ENCODE measurements at regions not wholly inside any gene's neighbourhood (a gene's known extent, or its start where the extent isn't known, plus 50 kb on each side); places are given as distances from the start of the nearest gene placed in this dataset.

DNA sequence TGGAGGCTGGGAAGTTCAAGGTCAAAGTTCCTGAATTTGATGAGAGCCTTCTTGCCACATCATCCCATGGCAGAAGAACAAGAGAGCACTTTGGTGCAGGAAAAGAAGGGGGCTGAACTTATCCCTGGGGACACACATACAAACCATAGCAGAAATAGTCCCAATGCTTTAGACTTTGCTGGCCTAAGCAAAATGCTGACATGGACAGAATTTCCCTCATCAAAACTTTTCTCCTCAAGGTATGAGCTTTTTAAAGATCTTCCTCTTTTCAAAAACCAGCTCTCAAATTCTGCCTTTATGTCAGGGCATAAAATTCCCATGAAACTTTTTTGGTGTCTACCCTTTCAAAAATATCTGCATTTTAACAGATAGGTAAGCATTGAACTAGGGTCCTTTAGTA, 341.8 kb upstream of the SMARCA2 start:
- Histone ChIP-seq H3K36me3 (replicated peaks in 1 of 2; ENCODE audit: control insufficient read depth in 1 of 2, insufficient read depth in 2 of 2, low read length in 1 of 2) (no peaks in the 10 kb centered on the region), H3K4me1 (ENCODE audit: control insufficient read depth in 1 of 2, insufficient read depth in 2 of 2, low read depth in 1 of 2, low read length in 1 of 2) (no peaks in the 10 kb centered on the region), H3K27ac (ENCODE audit: low read depth in 2 of 2, low read length in 1 of 2) (no peak overlapping the region), H4K20me1 (ENCODE audit: insufficient read depth) (no peaks in the 10 kb centered on the region), H3K9me2 (no peaks in the 10 kb centered on the region), H3K4me2 (no peak overlapping the region), H3K4me3 (ENCODE audit: low read depth in 2 of 2, low read length in 1 of 2) (no peak overlapping the region), H3K9ac (no peak overlapping the region), H3K79me2 (ENCODE audit: insufficient read depth) (no peaks in the 10 kb centered on the region), H3K9me3 (no peaks in the 10 kb centered on the region), H2AFZ (ENCODE audit: low read depth) (no peak overlapping the region), H3K27me3 (ENCODE audit: insufficient read depth) (no peaks in the 10 kb centered on the region), H3F3A (replicated peaks; ENCODE audit: insufficient read depth) (no peaks in the 10 kb centered on the region)
- CTCF ChIA-PET = no interaction called here
- DNase-seq = no peak
- POLR2A ChIA-PET = no interaction called here
- TF ChIP-seq, protein P1, sequence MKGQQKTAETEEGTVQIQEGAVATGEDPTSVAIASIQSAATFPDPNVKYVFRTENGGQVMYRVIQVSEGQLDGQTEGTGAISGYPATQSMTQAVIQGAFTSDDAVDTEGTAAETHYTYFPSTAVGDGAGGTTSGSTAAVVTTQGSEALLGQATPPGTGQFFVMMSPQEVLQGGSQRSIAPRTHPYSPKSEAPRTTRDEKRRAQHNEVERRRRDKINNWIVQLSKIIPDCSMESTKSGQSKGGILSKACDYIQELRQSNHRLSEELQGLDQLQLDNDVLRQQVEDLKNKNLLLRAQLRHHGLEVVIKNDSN (IDR thresholded peaks at IDR 0.05; ENCODE audit: borderline replicate concordance, low read depth) = no peak
- TF ChIP-seq, protein P2, sequence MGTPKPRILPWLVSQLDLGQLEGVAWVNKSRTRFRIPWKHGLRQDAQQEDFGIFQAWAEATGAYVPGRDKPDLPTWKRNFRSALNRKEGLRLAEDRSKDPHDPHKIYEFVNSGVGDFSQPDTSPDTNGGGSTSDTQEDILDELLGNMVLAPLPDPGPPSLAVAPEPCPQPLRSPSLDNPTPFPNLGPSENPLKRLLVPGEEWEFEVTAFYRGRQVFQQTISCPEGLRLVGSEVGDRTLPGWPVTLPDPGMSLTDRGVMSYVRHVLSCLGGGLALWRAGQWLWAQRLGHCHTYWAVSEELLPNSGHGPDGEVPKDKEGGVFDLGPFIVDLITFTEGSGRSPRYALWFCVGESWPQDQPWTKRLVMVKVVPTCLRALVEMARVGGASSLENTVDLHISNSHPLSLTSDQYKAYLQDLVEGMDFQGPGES (IDR thresholded peaks at IDR 0.05; ENCODE audit: low read depth, low read length) = no peak
- TF ChIP-seq JUND (IDR thresholded peaks at IDR 0.05) (no peak), GABPA (IDR thresholded peaks at IDR 0.05; ENCODE audit: low read depth) (no peak), MXI1 (IDR thresholded peaks at IDR 0.05; ENCODE audit: low read depth, low read length) (no peak), RXRA (IDR thresholded peaks at IDR 0.05; ENCODE audit: borderline replicate concordance, low read depth) (no peak), RFX5 (IDR thresholded peaks at IDR 0.05; ENCODE audit: low read length) (no peak), TCF12 (IDR thresholded peaks at IDR 0.05) (no peak), SIN3A (IDR thresholded peaks at IDR 0.05; ENCODE audit: borderline replicate concordance, low read depth, low read length) (no peak), SMC3 (IDR thresholded peaks at IDR 0.05; ENCODE audit: low read depth, low read length) (no peak)
- TF ChIP-seq, protein P3, sequence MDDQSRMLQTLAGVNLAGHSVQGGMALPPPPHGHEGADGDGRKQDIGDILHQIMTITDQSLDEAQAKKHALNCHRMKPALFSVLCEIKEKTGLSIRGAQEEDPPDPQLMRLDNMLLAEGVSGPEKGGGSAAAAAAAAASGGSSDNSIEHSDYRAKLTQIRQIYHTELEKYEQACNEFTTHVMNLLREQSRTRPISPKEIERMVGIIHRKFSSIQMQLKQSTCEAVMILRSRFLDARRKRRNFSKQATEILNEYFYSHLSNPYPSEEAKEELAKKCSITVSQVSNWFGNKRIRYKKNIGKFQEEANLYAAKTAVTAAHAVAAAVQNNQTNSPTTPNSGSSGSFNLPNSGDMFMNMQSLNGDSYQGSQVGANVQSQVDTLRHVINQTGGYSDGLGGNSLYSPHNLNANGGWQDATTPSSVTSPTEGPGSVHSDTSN (IDR thresholded peaks at IDR 0.05) = no peak

DNA sequence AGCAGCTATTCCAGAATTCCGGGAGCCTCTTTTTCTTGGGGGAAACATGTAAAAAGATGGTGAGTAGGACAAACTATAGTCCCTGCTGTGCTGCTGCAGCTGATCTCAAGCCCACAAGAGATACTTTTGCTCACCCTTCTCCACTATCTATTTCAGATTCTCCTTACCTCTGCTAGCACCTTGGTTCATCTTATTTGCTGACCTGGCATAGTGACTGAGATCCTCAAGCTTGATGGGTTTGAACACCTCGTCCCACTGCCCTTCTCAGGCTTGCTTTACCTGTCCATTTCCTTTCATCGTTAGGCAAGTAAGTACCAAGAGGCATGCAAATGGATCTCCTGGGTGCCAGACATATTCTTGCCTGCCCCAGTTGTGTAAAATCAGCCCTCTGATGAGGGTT, 338.4 kb upstream of the SMARCA2 start:
- Histone ChIP-seq H2AFZ (ENCODE audit: low read depth) (no peak overlapping the region), H3K4me2 (no peak overlapping the region), H3K79me2 (ENCODE audit: insufficient read depth) (no peaks in the 10 kb centered on the region), H3K27ac (ENCODE audit: low read depth in 2 of 2, low read length in 1 of 2) (no peak overlapping the region), H3K4me1 (ENCODE audit: control insufficient read depth in 1 of 2, insufficient read depth in 2 of 2, low read depth in 1 of 2, low read length in 1 of 2) (no peaks in the 10 kb centered on the region), H3K27me3 (ENCODE audit: insufficient read depth) (no peaks in the 10 kb centered on the region), H3K4me3 (ENCODE audit: low read depth in 2 of 2, low read length in 1 of 2) (no peak overlapping the region), H3K36me3 (replicated peaks in 1 of 2; ENCODE audit: control insufficient read depth in 1 of 2, insufficient read depth in 2 of 2, low read length in 1 of 2) (no peaks in the 10 kb centered on the region), H3K9me2 (no peaks in the 10 kb centered on the region), H3K9me3 (no peaks in the 10 kb centered on the region), H4K20me1 (ENCODE audit: insufficient read depth) (no peaks in the 10 kb centered on the region), H3F3A (replicated peaks; ENCODE audit: insufficient read depth) (no peaks in the 10 kb centered on the region), H3K9ac (no peak overlapping the region)
- no peak for TF ChIP-seq FOXJ3 (CRISPR knock-in tag; IDR thresholded peaks at IDR 0.05)
- TF ChIP-seq, protein P4, sequence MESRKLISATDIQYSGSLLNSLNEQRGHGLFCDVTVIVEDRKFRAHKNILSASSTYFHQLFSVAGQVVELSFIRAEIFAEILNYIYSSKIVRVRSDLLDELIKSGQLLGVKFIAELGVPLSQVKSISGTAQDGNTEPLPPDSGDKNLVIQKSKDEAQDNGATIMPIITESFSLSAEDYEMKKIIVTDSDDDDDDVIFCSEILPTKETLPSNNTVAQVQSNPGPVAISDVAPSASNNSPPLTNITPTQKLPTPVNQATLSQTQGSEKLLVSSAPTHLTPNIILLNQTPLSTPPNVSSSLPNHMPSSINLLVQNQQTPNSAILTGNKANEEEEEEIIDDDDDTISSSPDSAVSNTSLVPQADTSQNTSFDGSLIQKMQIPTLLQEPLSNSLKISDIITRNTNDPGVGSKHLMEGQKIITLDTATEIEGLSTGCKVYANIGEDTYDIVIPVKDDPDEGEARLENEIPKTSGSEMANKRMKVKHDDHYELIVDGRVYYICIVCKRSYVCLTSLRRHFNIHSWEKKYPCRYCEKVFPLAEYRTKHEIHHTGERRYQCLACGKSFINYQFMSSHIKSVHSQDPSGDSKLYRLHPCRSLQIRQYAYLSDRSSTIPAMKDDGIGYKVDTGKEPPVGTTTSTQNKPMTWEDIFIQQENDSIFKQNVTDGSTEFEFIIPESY (IDR thresholded peaks at IDR 0.05; ENCODE audit: borderline replicate concordance, low read depth) = no peak
- TF ChIP-seq CHD2 (IDR thresholded peaks at IDR 0.05; ENCODE audit: low read length, partially characterized antibody) = no peak
- TF ChIP-seq MXI1 (IDR thresholded peaks at IDR 0.05; ENCODE audit: low read depth, low read length) = no peak
- TF ChIP-seq, protein P5, sequence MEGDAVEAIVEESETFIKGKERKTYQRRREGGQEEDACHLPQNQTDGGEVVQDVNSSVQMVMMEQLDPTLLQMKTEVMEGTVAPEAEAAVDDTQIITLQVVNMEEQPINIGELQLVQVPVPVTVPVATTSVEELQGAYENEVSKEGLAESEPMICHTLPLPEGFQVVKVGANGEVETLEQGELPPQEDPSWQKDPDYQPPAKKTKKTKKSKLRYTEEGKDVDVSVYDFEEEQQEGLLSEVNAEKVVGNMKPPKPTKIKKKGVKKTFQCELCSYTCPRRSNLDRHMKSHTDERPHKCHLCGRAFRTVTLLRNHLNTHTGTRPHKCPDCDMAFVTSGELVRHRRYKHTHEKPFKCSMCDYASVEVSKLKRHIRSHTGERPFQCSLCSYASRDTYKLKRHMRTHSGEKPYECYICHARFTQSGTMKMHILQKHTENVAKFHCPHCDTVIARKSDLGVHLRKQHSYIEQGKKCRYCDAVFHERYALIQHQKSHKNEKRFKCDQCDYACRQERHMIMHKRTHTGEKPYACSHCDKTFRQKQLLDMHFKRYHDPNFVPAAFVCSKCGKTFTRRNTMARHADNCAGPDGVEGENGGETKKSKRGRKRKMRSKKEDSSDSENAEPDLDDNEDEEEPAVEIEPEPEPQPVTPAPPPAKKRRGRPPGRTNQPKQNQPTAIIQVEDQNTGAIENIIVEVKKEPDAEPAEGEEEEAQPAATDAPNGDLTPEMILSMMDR (IDR thresholded peaks at IDR 0.05) = no peak
- no peak for TF ChIP-seq NRF1 (IDR thresholded peaks at IDR 0.05; ENCODE audit: low read depth, low read length)
- ChIA-PET CTCF (interaction anchor here (0.6 to 0.8 kb wide), 2 partner anchors 193 to 589 kb away, joined by 3 read pairs; no protein-coding TSS in a partner anchor), POLR2A (no interaction called here)
- WGBS (ENCODE audit: low lambda C conversion rate) = 4% methylated on average over 3 of the region's 3 CpGs
- no peak for DNase-seq
